ENCODE measurements at regions not wholly inside any gene's neighbourhood (a gene's known extent, or its start where the extent isn't known, plus 50 kb on each side); places are given as distances from the start of the nearest gene placed in this dataset.

- Histone ChIP-seq H3F3A (ENCODE audit: insufficient read depth, low read length) (peaks cover 6% of the 10 kb centered on the region; the same call in 1 of the 2 replicates), H3K9ac (ENCODE audit: low read length) (no peak overlapping the region), H3K4me2 (ENCODE audit: low read depth, low read length) (no peak overlapping the region), H3K36me3 (replicated peaks; ENCODE audit: insufficient read depth, low read length) (no peaks in the 10 kb centered on the region), H3K4me3 (ENCODE audit: low read length) (no peak overlapping the region), H4K20me1 (ENCODE audit: insufficient read depth, low read length) (no peaks in the 10 kb centered on the region), H3K9me3 (replicated peaks; ENCODE audit: insufficient read depth, low read length) (no peaks in the 10 kb centered on the region), H3K27ac (ENCODE audit: low read length) (no peak overlapping the region), H3K79me2 (ENCODE audit: low read length) (no peaks in the 10 kb centered on the region), H2AFZ (ENCODE audit: low read length) (no peak overlapping the region), H3K9me2 (replicated peaks; ENCODE audit: insufficient read depth, low read length) (no peaks in the 10 kb centered on the region), H3K27me3 (replicated peaks; ENCODE audit: insufficient read depth, low read length) (no peaks in the 10 kb centered on the region), H3K4me1 (ENCODE audit: low read length) (peaks cover 12% of the 10 kb centered on the region)
- DNase-seq, result no peak
- TF ChIP-seq EZH2 (optimal IDR thresholded peaks at IDR 0.05; ENCODE audit: low read depth, low read length) (no peak), CTCF (IDR thresholded peaks at IDR 0.05; ENCODE audit: low read length) (no peak), EZH2phosphoT487 (IDR thresholded peaks at IDR 0.05; ENCODE audit: low read length) (no peak)
Measured at GRCh38 chr21:35201288-35201687, 152.2 kb upstream of the RUNX1 start.

GRCh38 chr21:35199733-35200015, 150.6 kb upstream of the RUNX1 start:
- Histone ChIP-seq H3K4me1 (ENCODE audit: low read length) (no peaks in the 10 kb centered on the region), H3F3A (ENCODE audit: insufficient read depth, low read length) (no peaks in the 10 kb centered on the region), H3K4me2 (ENCODE audit: low read depth, low read length) (no peak overlapping the region), H3K27ac (ENCODE audit: low read length) (no peak overlapping the region), H3K27me3 (replicated peaks; ENCODE audit: insufficient read depth, low read length) (no peaks in the 10 kb centered on the region), H3K36me3 (replicated peaks; ENCODE audit: insufficient read depth, low read length) (no peaks in the 10 kb centered on the region), H3K4me3 (ENCODE audit: low read length) (no peak overlapping the region), H4K20me1 (ENCODE audit: insufficient read depth, low read length) (no peaks in the 10 kb centered on the region), H3K9me3 (replicated peaks; ENCODE audit: insufficient read depth, low read length) (no peaks in the 10 kb centered on the region), H3K9ac (ENCODE audit: low read length) (no peak overlapping the region), H2AFZ (ENCODE audit: low read length) (no peak overlapping the region), H3K79me2 (ENCODE audit: low read length) (no peaks in the 10 kb centered on the region), H3K9me2 (replicated peaks; ENCODE audit: insufficient read depth, low read length) (no peaks in the 10 kb centered on the region)
- TF ChIP-seq EZH2phosphoT487 (IDR thresholded peaks at IDR 0.05; ENCODE audit: low read length) (no peak), CTCF (IDR thresholded peaks at IDR 0.05; ENCODE audit: low read length) (no peak), EZH2 (optimal IDR thresholded peaks at IDR 0.05; ENCODE audit: low read depth, low read length) (no peak)
- DNase-seq, result no peak

GRCh38 chr21:35198982-35199732, 150.1 kb upstream of the RUNX1 start:
- no peak for TF ChIP-seq CTCF (IDR thresholded peaks at IDR 0.05; ENCODE audit: low read length)
- no peak for TF ChIP-seq EZH2phosphoT487 (IDR thresholded peaks at IDR 0.05; ENCODE audit: low read length)
- TF ChIP-seq EZH2 (optimal IDR thresholded peaks at IDR 0.05; ENCODE audit: low read depth, low read length), result no peak
- no peak overlapping the region for H3K27ac ChIP-seq (ENCODE audit: low read length)

More at GRCh38 chr21:35198982-35199732, 150.1 kb upstream of the RUNX1 start:
- Histone ChIP-seq H3K9me2 (replicated peaks; ENCODE audit: insufficient read depth, low read length) (no peaks in the 10 kb centered on the region), H3K4me2 (ENCODE audit: low read depth, low read length) (no peak overlapping the region), H2AFZ (ENCODE audit: low read length) (no peak overlapping the region), H4K20me1 (ENCODE audit: insufficient read depth, low read length) (no peaks in the 10 kb centered on the region), H3K4me3 (ENCODE audit: low read length) (no peak overlapping the region), H3F3A (ENCODE audit: insufficient read depth, low read length) (no peaks in the 10 kb centered on the region), H3K79me2 (ENCODE audit: low read length) (no peaks in the 10 kb centered on the region), H3K9ac (ENCODE audit: low read length) (no peak overlapping the region), H3K4me1 (ENCODE audit: low read length) (no peaks in the 10 kb centered on the region), H3K36me3 (replicated peaks; ENCODE audit: insufficient read depth, low read length) (no peaks in the 10 kb centered on the region), H3K9me3 (replicated peaks; ENCODE audit: insufficient read depth, low read length) (no peaks in the 10 kb centered on the region), H3K27me3 (replicated peaks; ENCODE audit: insufficient read depth, low read length) (no peaks in the 10 kb centered on the region)
- no peak for DNase-seq
